SK-N-SH treated with all-trans-retinoic acid at 6 μM for 48 hours (cell line): ENCODE measurements at regions not wholly inside any gene's neighbourhood (a gene's known extent, or its start where the extent isn't known, plus 50 kb on each side); places are given as distances from the start of the nearest gene placed in this dataset.

Experiments used
- BACH2 ChIP-seq: fragments of 250-450 bp; sonication (Bioruptor Pico); IDR thresholded peaks from 2 replicates; pipeline ENCODE4 v1.9.0; 2021; ENCODE audit warnings: mild to moderate bottlenecking, borderline replicate concordance
- GLIS3 ChIP-seq: fragments of 250-450 bp; sonication (Bioruptor Pico); IDR thresholded peaks from 2 replicates; pipeline ENCODE4 v1.5.0; 2020; ENCODE audit warnings: mild to moderate bottlenecking, moderate library complexity
- SNAI2 ChIP-seq: fragments of 250-450 bp; sonication (Bioruptor Pico); IDR thresholded peaks from 2 replicates; pipeline ENCODE4 v1.5.0; 2020; ENCODE audit warnings: mild to moderate bottlenecking, moderate library complexity
- TCF4 ChIP-seq: fragments of 250-450 bp; sonication (Bioruptor Pico); IDR thresholded peaks from 2 replicates; pipeline ENCODE4 v1.8.0; 2021; ENCODE audit warnings: mild to moderate bottlenecking, moderate library complexity, borderline replicate concordance
- TOX ChIP-seq: fragments of 250-450 bp; sonication (Bioruptor Pico); IDR thresholded peaks from 2 replicates; pipeline ENCODE4 v1.8.0; 2021; ENCODE audit warnings: mild to moderate bottlenecking, moderate library complexity, borderline replicate concordance
- ZFP30 ChIP-seq: fragments of 450-650 bp; formaldehyde crosslinking; IDR thresholded peaks from 2 replicates; pipeline ENCODE4 v1.5.0; 2022; ENCODE audit warnings: mild to moderate bottlenecking, moderate library complexity
- TF ChIP-seq, protein P1 (sequence below): fragments of 250-450 bp; sonication (Bioruptor Pico); IDR thresholded peaks from 2 replicates; pipeline ENCODE4 v1.5.1; 2020; ENCODE audit warnings: low read depth, mild to moderate bottlenecking, moderate library complexity
- TF ChIP-seq, protein P2 (sequence below): fragments of 250-450 bp; sonication (Bioruptor Pico); IDR thresholded peaks from 2 replicates; pipeline ENCODE4 v1.5.0; 2020; ENCODE audit warnings: mild to moderate bottlenecking, moderate library complexity

DNA sequence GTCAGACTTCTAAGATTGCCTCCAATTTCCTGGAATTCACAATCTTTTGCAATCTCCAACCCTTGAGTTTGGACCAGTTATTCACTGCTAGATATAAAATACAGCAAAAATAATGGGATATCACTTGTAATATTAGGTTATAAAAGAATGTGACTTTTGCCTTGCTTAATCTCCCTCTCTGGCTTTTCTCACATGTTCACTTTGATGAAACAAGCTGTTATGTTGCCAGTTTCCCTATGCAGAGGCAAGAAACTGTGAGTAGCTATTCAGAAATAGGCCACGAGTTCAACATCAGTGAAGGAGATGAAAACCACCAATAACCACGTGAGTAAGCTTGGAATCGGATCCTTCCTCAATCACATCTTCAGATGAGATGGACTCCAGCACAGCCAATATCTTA, 842.7 kb downstream of the RNF144A start:
- TF ChIP-seq BACH2 (CRISPR knock-in tag) (no peak), ZFP30 (CRISPR knock-in tag) (no peak), TCF4 (no peak), GLIS3 (CRISPR knock-in tag) (no peak), SNAI2 (CRISPR knock-in tag) (no peak), TOX (no peak)
- TF ChIP-seq, protein P1, sequence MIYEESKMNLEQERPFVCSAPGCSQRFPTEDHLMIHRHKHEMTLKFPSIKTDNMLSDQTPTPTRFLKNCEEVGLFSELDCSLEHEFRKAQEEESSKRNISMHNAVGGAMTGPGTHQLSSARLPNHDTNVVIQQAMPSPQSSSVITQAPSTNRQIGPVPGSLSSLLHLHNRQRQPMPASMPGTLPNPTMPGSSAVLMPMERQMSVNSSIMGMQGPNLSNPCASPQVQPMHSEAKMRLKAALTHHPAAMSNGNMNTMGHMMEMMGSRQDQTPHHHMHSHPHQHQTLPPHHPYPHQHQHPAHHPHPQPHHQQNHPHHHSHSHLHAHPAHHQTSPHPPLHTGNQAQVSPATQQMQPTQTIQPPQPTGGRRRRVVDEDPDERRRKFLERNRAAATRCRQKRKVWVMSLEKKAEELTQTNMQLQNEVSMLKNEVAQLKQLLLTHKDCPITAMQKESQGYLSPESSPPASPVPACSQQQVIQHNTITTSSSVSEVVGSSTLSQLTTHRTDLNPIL (CRISPR knock-in tag), result no peak
- TF ChIP-seq, protein P2, sequence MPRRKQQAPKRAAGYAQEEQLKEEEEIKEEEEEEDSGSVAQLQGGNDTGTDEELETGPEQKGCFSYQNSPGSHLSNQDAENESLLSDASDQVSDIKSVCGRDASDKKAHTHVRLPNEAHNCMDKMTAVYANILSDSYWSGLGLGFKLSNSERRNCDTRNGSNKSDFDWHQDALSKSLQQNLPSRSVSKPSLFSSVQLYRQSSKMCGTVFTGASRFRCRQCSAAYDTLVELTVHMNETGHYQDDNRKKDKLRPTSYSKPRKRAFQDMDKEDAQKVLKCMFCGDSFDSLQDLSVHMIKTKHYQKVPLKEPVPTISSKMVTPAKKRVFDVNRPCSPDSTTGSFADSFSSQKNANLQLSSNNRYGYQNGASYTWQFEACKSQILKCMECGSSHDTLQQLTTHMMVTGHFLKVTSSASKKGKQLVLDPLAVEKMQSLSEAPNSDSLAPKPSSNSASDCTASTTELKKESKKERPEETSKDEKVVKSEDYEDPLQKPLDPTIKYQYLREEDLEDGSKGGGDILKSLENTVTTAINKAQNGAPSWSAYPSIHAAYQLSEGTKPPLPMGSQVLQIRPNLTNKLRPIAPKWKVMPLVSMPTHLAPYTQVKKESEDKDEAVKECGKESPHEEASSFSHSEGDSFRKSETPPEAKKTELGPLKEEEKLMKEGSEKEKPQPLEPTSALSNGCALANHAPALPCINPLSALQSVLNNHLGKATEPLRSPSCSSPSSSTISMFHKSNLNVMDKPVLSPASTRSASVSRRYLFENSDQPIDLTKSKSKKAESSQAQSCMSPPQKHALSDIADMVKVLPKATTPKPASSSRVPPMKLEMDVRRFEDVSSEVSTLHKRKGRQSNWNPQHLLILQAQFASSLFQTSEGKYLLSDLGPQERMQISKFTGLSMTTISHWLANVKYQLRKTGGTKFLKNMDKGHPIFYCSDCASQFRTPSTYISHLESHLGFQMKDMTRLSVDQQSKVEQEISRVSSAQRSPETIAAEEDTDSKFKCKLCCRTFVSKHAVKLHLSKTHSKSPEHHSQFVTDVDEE (CRISPR knock-in tag), result no peak
